ENCODE measurements at regions not wholly inside any gene's neighbourhood (a gene's known extent, or its start where the extent isn't known, plus 50 kb on each side); places are given as distances from the start of the nearest gene placed in this dataset.

DNA sequence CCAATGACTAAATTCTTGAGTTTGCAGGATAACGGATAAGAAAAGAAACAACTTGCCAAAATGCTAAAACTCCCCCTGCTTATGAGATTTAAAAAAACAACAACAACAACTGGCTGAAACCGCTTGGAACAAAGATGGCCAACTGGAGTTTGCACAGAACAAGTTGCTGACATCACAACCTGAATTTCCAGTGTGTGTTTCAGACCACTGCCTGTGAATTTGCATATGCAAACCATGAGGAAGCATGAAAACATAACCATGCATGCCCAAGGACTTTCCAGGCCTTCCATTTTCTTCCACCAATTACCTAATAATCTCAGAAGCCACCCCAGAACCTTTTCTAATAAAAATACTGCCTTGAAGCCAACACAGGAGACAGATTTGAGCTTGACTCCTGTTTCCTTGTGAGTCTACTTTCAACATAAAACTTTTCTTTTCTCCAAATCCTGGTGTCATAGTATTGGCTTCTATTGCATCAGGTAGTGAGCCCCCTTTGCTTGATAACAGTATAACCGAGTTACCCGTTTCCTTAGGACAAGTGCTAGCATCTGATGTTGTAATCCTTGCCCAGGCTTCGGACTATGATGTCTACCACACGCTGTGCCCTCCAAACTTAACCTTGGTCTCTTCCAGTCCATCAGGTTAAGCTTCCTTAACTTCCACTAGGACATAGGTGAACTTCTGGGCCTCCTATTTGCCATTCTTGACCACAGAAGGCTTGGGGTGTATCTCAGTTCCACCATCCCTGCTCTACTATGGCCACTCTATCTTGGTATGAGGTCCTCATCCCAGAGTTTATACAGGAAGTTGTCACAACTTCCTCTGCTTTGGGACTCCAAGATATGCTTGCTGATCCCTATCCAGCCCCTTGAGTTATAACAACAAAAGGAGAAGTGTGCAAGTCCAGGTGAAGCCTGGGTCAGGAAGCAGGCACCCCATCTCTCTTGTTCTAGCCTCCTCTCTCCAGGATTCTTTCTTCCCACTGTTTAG is 385.5 kb upstream of the INTU start:
- Histone ChIP-seq H3K4me3 (replicated peaks; ENCODE audit: insufficient read depth, low read length) (no peak overlapping the region), H3K27ac (replicated peaks) (no peak overlapping the region), H3K27me3 (ENCODE audit: insufficient read depth, poor library complexity, severe bottlenecking) (no peaks in the 10 kb centered on the region)
- peak; percentile 16; the same call in 1 of the 2 replicates for TF ChIP-seq SPI1 (IDR thresholded peaks at IDR 0.05; ENCODE audit: borderline replicate concordance, low read depth)
- no peak for TF ChIP-seq POLR2AphosphoS5 (IDR thresholded peaks at IDR 0.05; ENCODE audit: low read depth)
- no peak for DNase-seq (ENCODE audit: low read depth in 1 of 2, low spot score in 1 of 2)

DNA sequence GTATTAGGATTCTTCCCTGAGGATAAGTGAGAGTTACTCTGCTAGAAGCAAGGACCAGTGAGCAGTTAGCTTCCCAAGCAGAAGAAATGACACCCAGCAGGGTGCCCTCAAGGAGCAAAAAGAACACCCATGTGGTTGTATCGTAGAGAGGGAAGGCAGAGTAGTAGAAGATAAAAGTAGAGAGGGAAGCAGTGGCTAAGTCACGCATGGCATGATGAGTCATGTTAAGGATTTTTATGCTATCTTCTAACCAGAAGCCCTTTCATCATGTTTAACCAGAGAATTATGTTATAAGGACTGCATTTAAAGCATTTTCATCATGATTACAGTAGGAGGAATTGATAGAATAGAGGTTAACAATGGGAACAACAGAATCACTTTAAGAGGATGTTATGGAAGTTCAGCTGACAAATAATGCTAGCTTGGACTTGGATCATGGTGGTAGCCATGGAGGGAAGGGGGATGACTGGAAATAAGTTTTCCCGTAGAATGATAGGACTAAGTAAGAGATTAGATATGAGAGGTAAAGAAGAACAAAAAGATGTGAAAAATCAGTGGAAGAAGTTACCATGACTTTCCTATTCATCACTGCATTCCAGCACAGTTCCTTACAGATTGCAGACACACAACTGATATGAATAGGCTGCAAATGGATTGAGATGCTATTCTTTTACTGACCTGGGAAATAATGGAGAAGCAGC is 383.5 kb upstream of the INTU start:
- H3K27ac ChIP-seq (replicated peaks), result peak overlapping the region; percentile 75
- peak; percentile 39 to 58 for DNase-seq (ENCODE audit: low read depth in 1 of 2, low spot score in 1 of 2)
- H3K4me3 ChIP-seq (replicated peaks; ENCODE audit: insufficient read depth, low read length), result no peak overlapping the region

DNA sequence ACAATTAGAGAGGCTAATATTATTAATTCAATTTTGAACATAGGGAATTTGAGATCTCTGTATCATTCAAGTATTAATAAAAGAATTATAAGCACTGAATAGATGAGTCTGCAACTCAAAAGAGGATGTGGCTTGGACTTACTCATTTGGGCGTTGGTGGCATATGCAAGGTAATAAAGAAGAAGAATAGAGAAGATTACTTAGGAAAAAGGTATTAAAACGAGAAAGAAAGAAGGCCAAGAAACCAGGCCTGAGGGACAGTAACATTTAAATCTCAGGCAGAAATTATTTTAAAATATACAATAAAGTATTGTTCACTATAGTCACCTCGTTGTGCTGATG is 383.0 kb upstream of the INTU start:
- DNase-seq (ENCODE audit: low read depth in 1 of 2, low spot score in 1 of 2), result peak in 1 of 2 experiments; percentile 30
- no peak overlapping the region for H3K4me3 ChIP-seq (replicated peaks; ENCODE audit: insufficient read depth, low read length)
- H3K27ac ChIP-seq (replicated peaks), result peak overlapping the region; percentile 75
- no peaks in the 10 kb centered on the region for H3K27me3 ChIP-seq (ENCODE audit: insufficient read depth, poor library complexity, severe bottlenecking)
- TF ChIP-seq GABPA (IDR thresholded peaks at IDR 0.05; ENCODE audit: low read depth) (no peak), SPI1 (IDR thresholded peaks at IDR 0.05; ENCODE audit: borderline replicate concordance, low read depth) (peak; percentile 77)

More for the DNA sequence above, 383.5 kb upstream of the INTU start:
- no peaks in the 10 kb centered on the region for H3K27me3 ChIP-seq (ENCODE audit: insufficient read depth, poor library complexity, severe bottlenecking)
- TF ChIP-seq GABPA (IDR thresholded peaks at IDR 0.05; ENCODE audit: low read depth) (no peak), SPI1 (IDR thresholded peaks at IDR 0.05; ENCODE audit: borderline replicate concordance, low read depth) (no peak), POLR2AphosphoS5 (IDR thresholded peaks at IDR 0.05; ENCODE audit: low read depth) (no peak)
- TF ChIP-seq, protein P1, sequence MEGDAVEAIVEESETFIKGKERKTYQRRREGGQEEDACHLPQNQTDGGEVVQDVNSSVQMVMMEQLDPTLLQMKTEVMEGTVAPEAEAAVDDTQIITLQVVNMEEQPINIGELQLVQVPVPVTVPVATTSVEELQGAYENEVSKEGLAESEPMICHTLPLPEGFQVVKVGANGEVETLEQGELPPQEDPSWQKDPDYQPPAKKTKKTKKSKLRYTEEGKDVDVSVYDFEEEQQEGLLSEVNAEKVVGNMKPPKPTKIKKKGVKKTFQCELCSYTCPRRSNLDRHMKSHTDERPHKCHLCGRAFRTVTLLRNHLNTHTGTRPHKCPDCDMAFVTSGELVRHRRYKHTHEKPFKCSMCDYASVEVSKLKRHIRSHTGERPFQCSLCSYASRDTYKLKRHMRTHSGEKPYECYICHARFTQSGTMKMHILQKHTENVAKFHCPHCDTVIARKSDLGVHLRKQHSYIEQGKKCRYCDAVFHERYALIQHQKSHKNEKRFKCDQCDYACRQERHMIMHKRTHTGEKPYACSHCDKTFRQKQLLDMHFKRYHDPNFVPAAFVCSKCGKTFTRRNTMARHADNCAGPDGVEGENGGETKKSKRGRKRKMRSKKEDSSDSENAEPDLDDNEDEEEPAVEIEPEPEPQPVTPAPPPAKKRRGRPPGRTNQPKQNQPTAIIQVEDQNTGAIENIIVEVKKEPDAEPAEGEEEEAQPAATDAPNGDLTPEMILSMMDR (IDR thresholded peaks at IDR 0.05; ENCODE audit: insufficient read depth, low read length), result no peak
- TF ChIP-seq, protein P2, sequence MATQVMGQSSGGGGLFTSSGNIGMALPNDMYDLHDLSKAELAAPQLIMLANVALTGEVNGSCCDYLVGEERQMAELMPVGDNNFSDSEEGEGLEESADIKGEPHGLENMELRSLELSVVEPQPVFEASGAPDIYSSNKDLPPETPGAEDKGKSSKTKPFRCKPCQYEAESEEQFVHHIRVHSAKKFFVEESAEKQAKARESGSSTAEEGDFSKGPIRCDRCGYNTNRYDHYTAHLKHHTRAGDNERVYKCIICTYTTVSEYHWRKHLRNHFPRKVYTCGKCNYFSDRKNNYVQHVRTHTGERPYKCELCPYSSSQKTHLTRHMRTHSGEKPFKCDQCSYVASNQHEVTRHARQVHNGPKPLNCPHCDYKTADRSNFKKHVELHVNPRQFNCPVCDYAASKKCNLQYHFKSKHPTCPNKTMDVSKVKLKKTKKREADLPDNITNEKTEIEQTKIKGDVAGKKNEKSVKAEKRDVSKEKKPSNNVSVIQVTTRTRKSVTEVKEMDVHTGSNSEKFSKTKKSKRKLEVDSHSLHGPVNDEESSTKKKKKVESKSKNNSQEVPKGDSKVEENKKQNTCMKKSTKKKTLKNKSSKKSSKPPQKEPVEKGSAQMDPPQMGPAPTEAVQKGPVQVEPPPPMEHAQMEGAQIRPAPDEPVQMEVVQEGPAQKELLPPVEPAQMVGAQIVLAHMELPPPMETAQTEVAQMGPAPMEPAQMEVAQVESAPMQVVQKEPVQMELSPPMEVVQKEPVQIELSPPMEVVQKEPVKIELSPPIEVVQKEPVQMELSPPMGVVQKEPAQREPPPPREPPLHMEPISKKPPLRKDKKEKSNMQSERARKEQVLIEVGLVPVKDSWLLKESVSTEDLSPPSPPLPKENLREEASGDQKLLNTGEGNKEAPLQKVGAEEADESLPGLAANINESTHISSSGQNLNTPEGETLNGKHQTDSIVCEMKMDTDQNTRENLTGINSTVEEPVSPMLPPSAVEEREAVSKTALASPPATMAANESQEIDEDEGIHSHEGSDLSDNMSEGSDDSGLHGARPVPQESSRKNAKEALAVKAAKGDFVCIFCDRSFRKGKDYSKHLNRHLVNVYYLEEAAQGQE (IDR thresholded peaks at IDR 0.05; ENCODE audit: insufficient replicate concordance, low read depth), result no peak

DNA sequence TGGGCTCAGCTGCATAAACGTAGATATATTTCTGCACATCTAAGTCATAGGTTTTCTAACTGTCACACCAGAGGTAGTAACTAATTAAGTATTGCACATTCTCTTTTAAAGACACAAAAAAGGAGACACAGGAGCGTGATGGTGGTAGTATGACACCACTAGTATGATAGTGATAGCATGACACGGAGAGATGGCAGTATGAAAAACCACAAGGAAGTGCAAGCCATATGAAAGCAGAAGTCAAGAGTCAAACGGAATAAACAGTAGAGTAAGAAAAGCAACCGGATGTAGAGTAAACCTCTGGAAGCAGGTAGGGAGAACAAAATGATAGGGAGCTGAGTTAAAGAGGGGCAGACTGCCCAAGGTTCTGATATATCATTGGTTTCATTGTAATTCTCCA is 382.2 kb upstream of the INTU start:
- Histone ChIP-seq H3K27me3 (ENCODE audit: insufficient read depth, poor library complexity, severe bottlenecking) (no peaks in the 10 kb centered on the region), H3K4me3 (replicated peaks; ENCODE audit: insufficient read depth, low read length) (no peak overlapping the region), H3K27ac (replicated peaks) (peak overlapping the region; percentile 75)
- DNase-seq (ENCODE audit: low read depth in 1 of 2, low spot score in 1 of 2), result peak; percentile 30 to 62
- TF ChIP-seq POLR2AphosphoS5 (IDR thresholded peaks at IDR 0.05; ENCODE audit: low read depth) (peak; percentile 30; the same call in 1 of the 2 replicates), SPI1 (IDR thresholded peaks at IDR 0.05; ENCODE audit: borderline replicate concordance, low read depth) (peak; percentile 93)
- TF ChIP-seq, protein P2 (IDR thresholded peaks at IDR 0.05; ENCODE audit: insufficient replicate concordance, low read depth), result no peak

DNA sequence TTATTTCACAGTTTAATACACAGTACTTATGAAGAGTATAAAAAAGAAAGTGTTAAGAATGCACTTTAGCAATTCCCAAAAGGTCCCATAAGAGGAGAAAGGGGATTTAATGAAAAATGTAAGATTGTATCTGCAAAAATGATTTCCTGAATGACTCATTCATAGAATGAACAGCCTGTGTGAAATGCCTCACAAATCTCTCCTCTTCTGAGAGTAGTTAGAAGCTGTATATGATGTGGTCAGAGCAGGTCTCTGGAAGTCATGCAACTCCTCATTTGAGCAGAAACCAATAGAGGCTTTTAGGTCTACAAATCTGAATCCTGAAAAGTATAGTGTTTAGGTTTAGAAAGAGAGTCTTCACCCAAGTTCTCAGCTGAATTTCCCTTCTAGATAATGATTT is 381.3 kb upstream of the INTU start:
- peak in 1 of 2 experiments; percentile 3 for DNase-seq (ENCODE audit: low read depth in 1 of 2, low spot score in 1 of 2)
- no peaks in the 10 kb centered on the region for H3K27me3 ChIP-seq (ENCODE audit: insufficient read depth, poor library complexity, severe bottlenecking)
- TF ChIP-seq, protein P1 (IDR thresholded peaks at IDR 0.05; ENCODE audit: insufficient read depth, low read length), result no peak
- TF ChIP-seq SPI1 (IDR thresholded peaks at IDR 0.05; ENCODE audit: borderline replicate concordance, low read depth) (no peak), GABPA (IDR thresholded peaks at IDR 0.05; ENCODE audit: low read depth) (no peak), POLR2AphosphoS5 (IDR thresholded peaks at IDR 0.05; ENCODE audit: low read depth) (no peak)
- TF ChIP-seq, protein P2 (IDR thresholded peaks at IDR 0.05; ENCODE audit: insufficient replicate concordance, low read depth), result no peak
- H3K4me3 ChIP-seq (replicated peaks; ENCODE audit: insufficient read depth, low read length), result no peak overlapping the region
- H3K27ac ChIP-seq (replicated peaks), result peak overlapping the region; percentile 9

Measured in HL-60 (cell line).